Neural cell (in vitro differentiated cells): ENCODE measurements at regions not wholly inside any gene's neighbourhood (a gene's known extent, or its start where the extent isn't known, plus 50 kb on each side); places are given as distances from the start of the nearest gene placed in this dataset.
A peak's percentile ranks its signal among the peaks of the same experiment; 100 is the strongest.

Experiments used
- H2AFZ ChIP-seq: fragments of 200-600, 300-800 bp; sonication (generic), shearing (Covaris generic); 2 replicates; pipeline ENCODE4 v1.6.0; 2014; ENCODE audit warnings: low read depth, mild to moderate bottlenecking, antibody characterized with exemption, low read length, moderate library complexity
- H3F3A ChIP-seq: fragments of 200-600 bp; shearing (Covaris generic); 2 replicates; pipeline ENCODE4 v1.6.1; 2016; ENCODE audit warnings: mild to moderate bottlenecking, moderate library complexity, mixed read lengths, antibody characterized with exemption, low read length; ENCODE audit not compliant: insufficient read depth, poor library complexity, severe bottlenecking
- H3K27ac ChIP-seq: fragments of 200-600, 300-800 bp; sonication (generic), shearing (Covaris generic); 2 replicates; pipeline ENCODE4 v1.5.1; 2014; ENCODE audit warnings: mild to moderate bottlenecking, low read length, moderate library complexity
- H3K27me3 ChIP-seq: fragments of 300-800, 200-600 bp; sonication (generic), shearing (Covaris generic); 2 replicates; pipeline ENCODE4 v1.6.0; 2014; ENCODE audit warnings: mild to moderate bottlenecking, low read depth, low read length, moderate library complexity; ENCODE audit not compliant: insufficient read depth
- H3K36me3 ChIP-seq: fragments of 300-800, 200-600 bp; sonication (generic), shearing (Covaris generic); 2 replicates; pipeline ENCODE4 v1.5.1; 2014; ENCODE audit warnings: mild to moderate bottlenecking, antibody characterized with exemption, low read length, moderate library complexity; ENCODE audit not compliant: insufficient read depth
- H3K4me2 ChIP-seq: fragments of 300-800, 200-600 bp; sonication (generic), shearing (Covaris generic); 2 replicates; pipeline ENCODE4 v1.6.0; 2014; ENCODE audit warnings: mild to moderate bottlenecking, low read length
- H3K4me3 ChIP-seq: fragments of 300-800, 200-600 bp; sonication (generic), shearing (Covaris generic); 2 replicates; pipeline ENCODE4 v1.5.1; 2014; ENCODE audit warnings: mild to moderate bottlenecking, low read length, moderate library complexity
- H3K79me2 ChIP-seq: fragments of 200-600 bp; shearing (Covaris generic); replicated peaks from 2 replicates; pipeline ENCODE4 v1.6.0; 2014; ENCODE audit warnings: mild to moderate bottlenecking, low read length, moderate library complexity; ENCODE audit not compliant: insufficient read depth
- H3K9ac ChIP-seq: fragments of 300-800, 200-600 bp; sonication (generic), shearing (Covaris generic); 2 replicates; pipeline ENCODE4 v1.6.1; 2016; ENCODE audit warnings: mild to moderate bottlenecking, low read length, mixed read lengths
- H3K9me2 ChIP-seq: fragments of 200-600 bp; shearing (Covaris generic); 2 replicates; pipeline ENCODE4 v1.6.1; 2016; ENCODE audit warnings: mild to moderate bottlenecking, low read length, mixed read lengths; ENCODE audit not compliant: insufficient read depth
- H3K9me3 ChIP-seq: fragments of 200-600, 300-800 bp; sonication (generic), shearing (Covaris generic); 2 replicates; pipeline ENCODE4 v1.6.1; 2016; ENCODE audit warnings: mild to moderate bottlenecking, mixed run types, low read length, moderate library complexity, mixed read lengths
- H4K20me1 ChIP-seq: fragments of 200-600 bp; shearing (Covaris generic); 2 replicates; pipeline ENCODE4 v1.6.1; 2016; ENCODE audit warnings: mild to moderate bottlenecking, mixed run types; ENCODE audit not compliant: insufficient read depth
- CTCF ChIP-seq: fragments of 450-650 bp; IDR thresholded peaks from 2 replicates; pipeline ENCODE4 v1.5.1; 2014; ENCODE audit warnings: antibody characterized with exemption, mild to moderate bottlenecking, moderate library complexity; ENCODE audit not compliant: poor library complexity, severe bottlenecking
- EP300 ChIP-seq: fragments of 450-650 bp; conservative IDR thresholded peaks from 2 replicates; pipeline ENCODE4 v1.6.1; 2014; ENCODE audit warnings: antibody characterized with exemption, mild to moderate bottlenecking, moderate library complexity; ENCODE audit not compliant: poor library complexity, severe bottlenecking
- EZH2 ChIP-seq: fragments of 200-600, 300-800 bp; shearing (Covaris generic), sonication (generic); IDR thresholded peaks from 2 replicates; pipeline ENCODE4 v1.6.1; 2014; ENCODE audit warnings: antibody characterized with exemption, low read length, borderline replicate concordance, mild to moderate bottlenecking; ENCODE audit not compliant: insufficient read depth, poor library complexity, severe bottlenecking
- MXI1 ChIP-seq: fragments of 450-650 bp; conservative IDR thresholded peaks from 2 replicates; pipeline ENCODE4 v1.6.1; 2014; ENCODE audit warnings: antibody characterized with exemption, mild to moderate bottlenecking; ENCODE audit not compliant: poor library complexity, severe bottlenecking
- POLR2AphosphoS5 ChIP-seq: IDR thresholded peaks from 2 replicates; pipeline ENCODE4 v1.6.1; 2012
- RAD21 ChIP-seq: fragments of 450-650 bp; conservative IDR thresholded peaks from 2 replicates; pipeline ENCODE4 v1.6.1; 2014; ENCODE audit warnings: antibody characterized with exemption, mild to moderate bottlenecking, moderate library complexity
- REST ChIP-seq: IDR thresholded peaks from 2 replicates; pipeline ENCODE4 v1.6.1; 2012; ENCODE audit warnings: borderline replicate concordance
- SMC3 ChIP-seq: fragments of 450-650 bp; conservative IDR thresholded peaks from 2 replicates; pipeline ENCODE4 v1.6.1; 2014; ENCODE audit warnings: antibody characterized with exemption, mild to moderate bottlenecking, moderate library complexity; ENCODE audit not compliant: poor library complexity
- TAF1 ChIP-seq: IDR thresholded peaks from 2 replicates; pipeline ENCODE4 v1.6.1; 2012; ENCODE audit warnings: low read depth

- no peaks in the 10 kb centered on the region for H3K36me3 ChIP-seq
- H3K9ac ChIP-seq: no peak overlapping the region
- no peak overlapping the region for H3K4me3 ChIP-seq
- H3K27me3 ChIP-seq: no peaks in the 10 kb centered on the region
- H3F3A ChIP-seq: no peaks in the 10 kb centered on the region
- no peak overlapping the region for H2AFZ ChIP-seq
- H3K79me2 ChIP-seq: no peaks in the 10 kb centered on the region
- no peak for TF ChIP-seq TAF1
- no peak for TF ChIP-seq EP300
- TF ChIP-seq CTCF: no peak
- no peak for TF ChIP-seq MXI1
- no peak for TF ChIP-seq POLR2AphosphoS5
- TF ChIP-seq EZH2: no peak
- TF ChIP-seq SMC3: no peak
- TF ChIP-seq RAD21: no peak
- no peak for TF ChIP-seq REST
- no peak overlapping the region for H3K4me2 ChIP-seq
- H3K27ac ChIP-seq: no peak overlapping the region
- no peaks in the 10 kb centered on the region for H3K9me2 ChIP-seq
- no peaks in the 10 kb centered on the region for H4K20me1 ChIP-seq
- no peaks in the 10 kb centered on the region for H3K9me3 ChIP-seq
Measured at GRCh38 chr18:40296717-40297413, 1658.2 kb upstream of the PIK3C3 start.

- no peaks in the 10 kb centered on the region for H3K9me2 ChIP-seq
- no peak overlapping the region for H3K9ac ChIP-seq
- H3K4me3 ChIP-seq: no peak overlapping the region
- H3K27me3 ChIP-seq: no peaks in the 10 kb centered on the region
- no peaks in the 10 kb centered on the region for H3K9me3 ChIP-seq
- no peaks in the 10 kb centered on the region for H3F3A ChIP-seq
- no peaks in the 10 kb centered on the region for H4K20me1 ChIP-seq
- H2AFZ ChIP-seq: no peak overlapping the region
- no peak overlapping the region for H3K4me2 ChIP-seq
- no peaks in the 10 kb centered on the region for H3K36me3 ChIP-seq
- H3K27ac ChIP-seq: no peak overlapping the region
- TF ChIP-seq CTCF: peak; percentile 55
- TF ChIP-seq SMC3: peak; percentile 46
- TF ChIP-seq POLR2AphosphoS5: no peak
- peak; percentile 60 for TF ChIP-seq RAD21
- no peak for TF ChIP-seq TAF1
- H3K79me2 ChIP-seq: no peaks in the 10 kb centered on the region
Measured at GRCh38 chr18:40292985-40293710, 1661.9 kb upstream of the PIK3C3 start.
